Activated CD8-positive, alpha-beta memory T cell treated with anti-CD3 and anti-CD28 coated beads for 48 hours (primary cell): ENCODE measurements at regions not wholly inside any gene's neighbourhood (a gene's known extent, or its start where the extent isn't known, plus 50 kb on each side); places are given as distances from the start of the nearest gene placed in this dataset.
A peak's percentile ranks its signal among the peaks of the same experiment; 100 is the strongest.
"Not testable (repeated sequence)": the region's sequence is repeated elsewhere in the genome, so short reads cannot be mapped to it uniquely, and the experiment has no call there.

ENCODE experiments used
- DNase-seq, 3 experiments: peaks; one replicate each; pipeline ENCODE4 v3.0.0-alpha.2; 2020; ENCODE audit warnings: low read depth in 2 of 3, low spot score in 2 of 3

DNA sequence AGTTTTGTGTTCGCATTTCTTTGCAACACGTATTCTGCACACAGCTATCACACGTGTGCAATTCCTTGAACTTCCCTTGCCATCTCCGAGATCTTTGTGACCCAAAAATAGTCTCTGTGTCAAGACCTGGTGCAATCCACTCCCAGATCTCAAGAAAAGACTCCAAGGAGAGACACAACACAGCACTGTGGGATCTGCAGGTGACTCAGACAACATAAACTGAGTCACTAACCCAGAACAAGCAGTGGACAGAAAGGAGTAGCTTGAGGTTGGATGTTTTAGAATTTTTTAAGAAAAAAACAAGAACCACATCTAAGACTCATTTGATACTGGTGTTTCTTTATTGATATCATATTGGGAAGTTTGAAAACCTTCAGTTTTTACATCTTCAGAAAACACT is 396.9 kb downstream of the AGTPBP1 start:
- no peak for DNase-seq

DNA sequence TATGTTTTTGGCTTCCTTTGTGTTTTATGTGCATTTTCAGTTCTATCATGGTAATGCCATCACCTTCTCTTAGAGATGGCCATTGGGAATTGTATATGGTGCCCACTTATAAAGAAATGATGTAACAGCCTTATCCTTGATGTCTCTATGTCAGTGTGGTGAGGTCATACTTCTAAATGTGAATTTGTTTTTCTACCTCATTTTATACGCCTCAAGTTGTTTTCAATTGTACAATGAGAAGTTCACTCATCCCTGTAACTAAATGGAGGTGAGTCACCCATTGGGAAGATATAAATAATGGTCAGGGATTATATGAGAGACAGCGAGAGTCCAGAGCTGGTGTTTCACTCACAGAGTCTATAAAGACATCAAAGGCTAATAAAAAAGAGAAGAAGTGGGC is 402.4 kb downstream of the AGTPBP1 start:
- DNase-seq: no peak

DNA sequence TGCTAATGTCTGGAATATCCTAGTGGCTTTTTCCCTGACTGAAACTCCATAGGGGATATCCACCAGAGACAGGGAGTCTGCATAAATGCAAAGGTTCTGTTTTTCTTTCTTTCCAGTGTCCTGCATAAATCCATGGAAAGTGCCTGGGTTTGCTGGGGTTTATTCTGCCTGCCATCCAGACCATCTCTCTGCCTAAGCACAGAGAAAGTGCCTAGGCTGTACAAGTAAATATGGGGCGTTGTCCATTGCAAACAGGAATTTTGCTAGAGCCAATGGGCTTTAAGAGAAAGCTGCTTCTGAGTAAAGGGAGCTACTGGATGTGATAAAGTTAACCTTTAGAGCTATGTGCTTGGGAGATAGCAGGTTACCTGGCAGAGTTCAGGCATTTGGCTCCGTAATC is 407.5 kb downstream of the AGTPBP1 start:
- no peak for DNase-seq

DNA sequence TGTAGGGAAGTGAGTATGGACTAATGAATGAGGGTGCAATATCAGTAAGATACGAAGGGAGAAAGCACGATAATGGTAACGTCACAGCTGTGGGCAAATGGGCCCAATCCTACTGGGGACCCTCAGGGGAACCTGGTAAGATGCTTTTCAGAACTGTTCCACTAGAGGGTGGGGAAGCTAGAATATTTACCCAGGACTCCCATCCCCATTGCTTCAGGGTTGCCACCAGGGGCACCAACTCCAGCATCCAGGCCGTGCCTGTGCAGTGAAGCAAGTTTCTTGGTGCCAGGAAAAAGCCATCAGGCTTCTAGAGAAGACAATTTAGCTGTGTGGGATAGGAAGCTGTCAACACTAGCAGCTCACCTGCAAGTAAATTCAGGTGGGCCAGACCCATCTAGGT is 409.3 kb downstream of the AGTPBP1 start:
- no peak for DNase-seq

DNA sequence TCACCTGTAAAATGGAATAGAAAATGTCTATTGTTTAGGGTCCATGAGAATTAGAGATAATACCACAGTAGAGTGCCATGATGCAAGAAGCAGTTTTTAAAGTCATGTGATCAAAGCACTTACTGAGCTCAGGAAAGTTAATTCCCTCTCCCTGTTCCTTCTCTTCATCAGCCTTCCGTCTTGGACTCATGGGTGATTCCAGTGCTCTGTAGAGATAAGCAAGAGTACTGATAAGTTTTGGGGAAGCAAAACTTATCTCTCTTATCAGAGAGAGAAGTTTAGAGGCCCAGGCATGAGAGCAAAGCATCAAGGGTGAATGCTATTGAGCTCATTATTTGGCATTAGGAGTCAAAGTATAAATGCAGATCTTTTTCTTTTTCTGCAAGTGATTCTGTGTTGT is 410.1 kb downstream of the AGTPBP1 start:
- DNase-seq: no peak

DNA sequence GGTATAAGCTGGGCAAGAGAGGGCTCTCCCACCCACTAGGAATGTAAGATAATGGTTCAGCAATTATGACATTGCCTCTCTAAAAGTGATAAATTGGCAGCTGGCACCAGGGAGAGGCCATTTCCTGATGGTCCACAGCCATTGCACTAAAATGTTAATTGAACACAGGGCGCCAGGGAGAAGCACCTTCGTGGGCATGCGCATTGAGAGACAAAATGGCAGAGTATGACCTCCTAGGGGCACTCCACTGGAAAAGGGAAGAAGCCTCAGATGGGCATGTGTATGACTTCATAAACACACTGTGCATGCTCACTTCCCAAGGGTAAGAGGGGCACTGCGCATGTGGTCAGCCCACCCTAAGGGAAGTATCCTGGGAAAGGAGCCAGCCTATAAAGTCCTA is 419.2 kb downstream of the AGTPBP1 start:
- DNase-seq: no peak

DNA sequence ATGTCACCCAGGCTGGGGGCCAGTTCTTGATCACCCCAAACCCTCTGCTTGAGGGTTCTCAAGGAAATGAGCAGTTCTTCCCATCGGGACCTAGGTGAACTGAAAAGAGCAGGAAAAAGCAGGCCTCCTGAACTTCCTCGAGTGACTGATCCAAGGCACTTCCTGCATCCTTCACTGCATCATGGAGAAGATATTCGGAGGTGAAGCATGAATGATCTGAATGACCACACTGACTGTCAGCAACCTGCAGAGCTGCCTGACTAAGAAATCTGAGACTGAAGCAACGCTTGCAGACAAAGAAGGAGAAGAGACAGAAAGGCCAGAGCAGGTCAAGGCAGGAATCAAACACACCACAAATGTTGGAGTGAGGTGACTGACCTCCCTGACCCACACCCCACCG is 420.2 kb downstream of the AGTPBP1 start:
- DNase-seq: no peak

DNA sequence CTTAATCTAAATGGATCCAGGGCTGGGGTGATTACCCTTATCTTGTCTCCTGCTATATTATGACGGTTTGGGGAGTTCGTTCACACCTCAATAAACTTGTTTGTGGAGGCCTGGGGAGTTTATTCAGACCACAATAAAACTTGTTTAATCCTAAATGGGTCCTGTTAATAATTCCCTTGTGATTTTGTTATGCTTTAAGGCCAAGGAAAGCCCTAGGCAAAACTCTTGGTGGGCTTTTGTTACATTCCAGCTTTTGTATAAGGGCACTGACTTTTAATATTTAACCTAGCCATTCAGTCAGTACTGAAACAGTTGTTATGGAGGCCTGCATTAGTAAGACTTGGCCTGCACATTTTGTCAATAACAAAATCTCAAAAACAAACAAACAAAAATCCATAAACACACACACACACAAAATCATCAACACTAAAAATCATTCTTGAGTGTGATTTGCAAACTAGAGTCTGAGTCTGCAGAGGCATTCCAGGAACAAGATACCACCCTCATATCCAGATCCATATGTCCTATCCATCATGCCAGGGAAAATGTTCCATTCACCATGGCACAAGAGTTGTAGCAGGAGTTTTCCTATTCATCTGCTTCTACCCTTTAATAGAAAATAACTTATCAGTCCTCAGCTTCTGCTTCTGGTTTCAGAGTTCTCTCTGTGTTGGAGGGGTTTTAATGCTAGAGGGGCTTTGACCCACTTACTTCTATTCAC is 421.7 kb downstream of the AGTPBP1 start:
- DNase-seq: no peak

DNA sequence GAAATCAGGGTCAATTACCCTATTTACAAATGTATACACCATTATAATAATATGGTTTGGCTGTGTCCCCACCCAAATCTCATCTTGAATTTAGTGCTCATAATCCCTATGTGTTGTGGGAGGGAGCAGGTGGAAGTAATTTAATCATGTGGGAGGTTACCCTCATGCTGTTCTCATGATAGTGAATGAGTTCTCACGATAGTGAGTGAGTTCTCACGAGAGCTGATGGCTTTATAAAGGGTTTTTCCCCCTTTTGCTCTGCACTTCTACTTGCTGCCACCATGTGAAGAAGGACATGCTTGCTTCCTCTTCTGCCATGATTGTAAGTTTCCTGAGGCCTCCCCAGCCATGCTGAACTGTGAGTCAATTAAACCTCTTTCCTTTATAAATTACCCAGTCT is 426.2 kb downstream of the AGTPBP1 start:
- not testable (repeated sequence) for DNase-seq

DNA sequence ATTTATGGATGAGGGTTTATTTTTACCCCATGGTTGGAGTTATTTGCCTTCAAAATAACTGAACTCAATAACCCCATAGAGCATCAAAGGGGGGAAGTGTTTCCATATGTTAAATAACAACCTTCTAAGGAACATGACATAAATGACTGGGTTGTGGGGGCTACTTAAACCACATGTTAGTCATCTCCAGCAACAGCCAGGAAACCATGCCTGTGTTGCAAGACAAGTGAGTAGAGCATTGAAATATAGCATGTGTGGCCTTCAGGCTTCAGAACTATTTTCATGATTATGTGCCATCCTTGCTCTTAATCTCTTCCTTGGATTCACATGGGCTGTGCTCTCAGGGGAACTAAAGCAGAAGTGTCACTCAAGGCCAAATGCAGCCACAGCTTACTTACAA is 431.2 kb downstream of the AGTPBP1 start:
- DNase-seq: no peak

DNA sequence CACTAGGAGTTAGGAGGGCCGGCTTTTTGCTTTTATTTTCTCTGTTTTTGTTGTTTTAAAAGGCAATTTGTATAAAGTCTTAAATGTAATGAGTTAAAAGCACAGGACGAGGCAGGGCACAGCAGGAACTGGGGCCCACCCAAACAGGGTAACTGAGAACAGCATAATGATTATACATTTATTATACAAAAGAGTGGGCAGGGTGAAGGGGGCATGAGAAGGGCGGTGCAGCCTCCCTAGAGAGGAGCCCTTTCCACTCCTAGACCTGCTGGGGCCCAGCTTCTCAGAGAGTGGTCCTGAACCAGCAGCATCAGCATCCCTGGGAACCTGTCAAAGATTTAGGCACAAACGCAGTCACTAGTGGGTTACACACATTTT is 438.0 kb downstream of the AGTPBP1 start:
- DNase-seq: no peak

DNA sequence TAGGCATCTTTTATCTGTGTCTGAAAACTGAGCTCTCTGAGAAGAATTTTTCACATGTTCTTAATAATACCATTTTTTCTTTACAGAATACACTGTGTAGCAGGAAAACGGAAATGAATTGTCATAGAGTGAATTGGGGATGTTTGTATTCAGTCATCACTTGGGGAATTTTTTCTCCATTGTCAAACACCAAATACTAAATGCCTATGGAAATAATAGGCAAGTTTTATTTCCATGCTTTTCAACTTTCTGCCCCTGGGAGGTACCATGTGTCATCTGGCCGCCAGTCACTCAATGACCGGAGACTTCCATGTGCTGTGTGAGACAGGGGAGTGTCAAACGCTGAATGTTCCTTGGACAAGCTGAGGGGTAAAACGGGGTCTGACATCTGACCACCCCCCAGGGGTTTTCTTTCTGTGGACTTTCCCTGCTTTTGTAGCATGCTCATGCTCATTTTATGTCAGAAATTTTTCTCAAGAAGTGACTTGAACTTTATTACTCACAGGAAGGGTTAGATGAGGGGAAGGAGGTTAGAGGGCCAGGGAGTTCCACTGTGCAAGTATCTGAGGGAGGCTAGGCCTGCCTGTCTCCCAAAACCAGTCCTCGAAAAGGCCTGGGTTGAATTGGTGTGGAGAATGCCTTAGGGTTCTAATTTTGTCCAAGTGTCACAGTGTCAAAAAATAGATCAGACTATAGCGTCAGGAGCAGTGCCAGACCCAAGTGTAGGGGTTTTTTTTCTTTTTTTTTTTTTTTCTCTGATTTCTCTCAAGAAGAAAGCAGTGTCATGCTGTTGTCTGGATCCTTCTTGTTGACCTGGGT is 438.6 kb downstream of the AGTPBP1 start:
- no peak for DNase-seq

DNA sequence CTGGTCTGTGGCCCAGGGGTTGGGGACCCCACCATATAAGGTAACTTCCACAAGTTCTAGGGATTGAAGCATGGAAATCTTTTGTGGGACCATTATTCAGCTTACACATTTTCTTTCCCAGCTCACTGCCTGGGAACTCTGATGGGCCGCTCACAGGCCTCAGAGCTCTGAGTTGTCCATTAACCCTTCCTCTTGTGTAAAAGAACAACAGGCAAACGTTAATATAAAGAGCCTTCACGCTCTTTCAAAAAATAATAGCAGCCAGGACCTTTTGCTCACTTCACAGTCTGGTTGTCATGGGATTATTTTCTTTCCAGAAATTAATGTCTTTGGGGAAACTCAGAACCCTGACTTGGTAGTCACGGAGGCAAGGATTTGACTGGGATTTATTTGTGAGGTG is 443.3 kb downstream of the AGTPBP1 start:
- DNase-seq: no peak

DNA sequence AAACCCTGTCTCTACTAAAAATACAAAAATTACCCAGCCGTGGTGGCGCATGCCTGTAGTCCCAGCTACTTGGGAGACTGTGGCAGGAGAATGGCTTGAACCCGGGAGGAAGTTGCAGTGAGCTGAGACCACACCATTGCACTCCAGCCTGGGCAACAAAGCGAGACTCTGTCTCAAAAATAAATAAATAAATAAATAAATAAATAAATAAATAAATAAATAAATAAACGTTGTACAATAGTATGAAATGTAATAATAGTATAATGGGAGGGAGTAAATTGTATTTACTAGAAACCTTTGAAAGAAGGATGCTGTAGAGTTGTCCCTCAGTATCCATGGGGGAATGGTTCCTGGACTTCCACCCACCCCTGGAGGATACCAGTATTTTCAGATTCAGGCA is 446.5 kb downstream of the AGTPBP1 start:
- DNase-seq: not testable (repeated sequence)

DNA sequence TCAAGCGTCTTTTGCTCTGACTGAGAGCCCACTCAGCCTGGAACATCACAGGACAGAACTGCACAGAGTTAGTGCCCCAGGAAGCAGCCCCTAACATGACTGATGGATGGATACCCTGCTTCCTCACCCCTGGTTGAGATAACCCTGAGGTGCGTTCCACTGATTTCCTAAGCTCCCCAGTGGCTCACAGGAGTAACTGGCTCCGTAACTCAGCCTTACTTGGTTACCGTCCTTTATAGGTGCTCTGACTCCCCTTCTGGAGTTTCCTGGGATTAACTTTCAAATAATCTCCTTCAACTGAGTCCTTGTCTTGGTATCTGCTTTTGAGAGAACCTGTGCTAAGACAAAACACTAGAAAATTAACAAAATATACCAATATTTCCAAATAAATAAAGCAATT is 449.5 kb downstream of the AGTPBP1 start:
- DNase-seq: no peak

DNA sequence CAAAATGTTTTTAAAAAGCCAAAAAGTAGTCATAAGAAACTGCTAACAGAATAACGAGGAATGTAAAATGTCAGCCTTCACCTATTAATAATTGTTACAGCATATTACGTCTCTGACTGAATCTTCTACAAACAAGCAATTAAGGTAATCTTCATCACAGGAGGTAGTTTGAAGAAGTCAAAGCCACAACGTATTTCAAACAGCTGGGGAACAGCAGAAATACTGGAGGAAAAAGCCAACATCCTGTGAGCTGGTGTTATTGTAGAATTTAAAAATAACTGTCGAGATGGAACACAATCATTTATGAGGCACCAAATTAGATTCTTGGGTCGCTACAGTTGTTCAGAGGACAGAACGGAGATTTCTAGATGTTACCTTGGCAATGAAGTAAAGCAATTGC is 450.5 kb downstream of the AGTPBP1 start:
- no peak for DNase-seq

DNA sequence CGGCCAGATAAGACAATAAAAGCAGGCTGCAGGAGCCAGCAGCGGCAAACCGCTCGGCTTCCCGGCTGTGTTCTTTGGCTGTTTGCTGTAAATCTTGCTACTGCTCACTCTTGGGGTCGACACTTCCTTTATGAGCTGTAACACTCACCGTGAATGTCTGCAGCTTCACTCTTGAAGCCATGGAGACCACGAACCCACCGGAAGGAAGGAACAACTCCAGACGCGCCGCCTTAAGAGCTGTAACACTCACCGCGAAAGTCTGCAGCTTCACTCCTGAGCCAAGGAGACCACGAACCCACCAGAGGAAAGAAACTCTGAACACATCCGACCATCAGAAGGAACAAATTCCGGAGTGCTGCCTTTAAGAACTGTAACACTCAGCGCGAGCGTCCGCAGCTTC is 451.7 kb downstream of the AGTPBP1 start:
- DNase-seq: peak in 1 of 3 experiments; percentile 15

DNA sequence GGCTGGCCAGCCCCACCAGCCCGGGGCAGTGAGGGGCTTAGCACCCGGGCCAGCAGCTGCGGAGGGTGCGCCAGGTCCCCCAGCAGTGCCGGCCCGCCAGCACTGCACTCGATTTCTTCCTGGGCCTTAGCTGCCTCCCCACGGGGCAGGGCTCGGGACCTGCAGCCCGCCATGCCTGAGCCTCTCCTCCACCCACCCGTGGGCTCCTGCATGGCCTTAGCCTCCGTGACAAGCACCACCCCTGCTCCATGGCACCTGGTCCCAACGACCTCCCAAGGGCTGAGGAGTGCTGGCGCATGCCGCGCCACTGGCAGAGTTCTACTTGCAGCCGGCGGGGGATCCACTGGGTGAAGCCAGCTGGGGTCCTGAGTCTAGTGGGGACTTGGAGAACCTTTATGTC is 452.6 kb downstream of the AGTPBP1 start:
- DNase-seq: no peak

DNA sequence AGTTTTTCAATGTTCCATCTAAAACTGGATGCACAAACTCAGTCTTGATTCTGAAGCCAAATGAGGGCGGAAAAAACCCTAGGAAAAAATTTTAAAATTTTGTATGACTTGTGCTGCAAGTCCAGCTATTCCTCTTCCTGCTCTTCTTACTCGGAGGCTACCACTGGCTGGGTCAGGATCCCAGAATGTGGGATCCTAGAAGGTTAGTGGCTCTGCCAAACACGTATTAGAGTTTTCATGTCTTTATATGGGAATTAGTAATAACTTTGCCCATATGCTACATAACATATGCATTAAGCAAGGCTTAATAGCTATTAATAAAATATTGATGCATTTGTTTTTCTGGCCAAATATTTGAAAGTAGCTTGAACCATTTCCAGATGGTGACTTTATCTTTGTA is 458.3 kb downstream of the AGTPBP1 start:
- DNase-seq: no peak

DNA sequence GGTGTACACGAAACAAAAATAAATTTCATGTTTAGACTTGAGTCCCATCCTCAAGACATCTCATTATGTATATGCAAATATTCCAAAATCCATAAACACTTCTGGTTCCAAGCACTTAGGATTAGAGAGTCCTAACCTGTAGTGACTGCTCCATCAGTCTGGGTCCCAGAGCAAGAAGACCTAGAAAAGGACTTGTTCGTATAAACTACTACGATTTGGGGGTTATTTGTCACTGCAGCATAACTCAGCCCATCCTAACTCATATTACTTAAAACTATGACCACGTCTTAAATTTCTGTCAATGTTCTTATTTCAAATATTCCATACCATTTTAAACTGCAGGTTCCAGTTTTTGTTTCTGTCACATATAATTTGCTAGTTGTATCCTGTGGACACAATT is 463.0 kb downstream of the AGTPBP1 start:
- no peak for DNase-seq

DNA sequence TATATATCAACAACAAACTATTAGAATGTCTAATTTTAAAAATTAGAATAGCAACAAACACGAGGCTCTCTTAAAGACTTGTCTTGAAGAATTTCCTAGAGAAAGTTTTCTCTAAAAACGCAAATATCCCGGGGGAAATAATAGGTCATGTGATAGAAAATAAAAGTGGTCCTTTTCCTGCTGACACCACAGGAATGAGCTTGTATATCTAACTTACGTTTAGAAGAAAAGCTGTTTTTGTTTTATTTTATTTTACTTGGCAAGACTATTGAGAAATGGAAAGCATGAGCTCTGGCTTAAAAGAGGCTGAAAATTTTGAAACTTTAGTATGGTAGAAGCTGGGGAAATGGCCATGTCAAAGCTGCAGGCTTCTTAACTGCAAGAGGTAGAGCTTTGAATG is 465.0 kb downstream of the AGTPBP1 start:
- no peak for DNase-seq

DNA sequence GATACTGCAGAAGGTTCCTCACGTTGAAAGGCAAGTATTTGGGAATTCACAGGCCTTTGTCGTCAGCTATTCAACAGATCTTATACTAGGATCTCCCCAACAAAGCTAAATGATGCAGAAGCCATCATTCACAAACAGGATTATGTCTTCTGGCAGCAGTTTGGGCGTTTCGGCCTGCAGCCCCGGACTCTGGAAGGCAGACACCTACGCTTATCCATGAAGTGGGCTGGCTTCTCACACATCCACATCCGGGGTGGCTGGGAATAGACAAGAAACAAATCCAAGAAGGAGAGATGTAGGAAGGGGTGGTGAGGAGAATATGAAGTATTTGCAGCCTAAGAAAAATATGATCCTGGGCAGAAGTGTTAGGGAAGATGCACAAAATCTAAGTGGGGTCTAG is 471.9 kb downstream of the AGTPBP1 start:
- DNase-seq: no peak

DNA sequence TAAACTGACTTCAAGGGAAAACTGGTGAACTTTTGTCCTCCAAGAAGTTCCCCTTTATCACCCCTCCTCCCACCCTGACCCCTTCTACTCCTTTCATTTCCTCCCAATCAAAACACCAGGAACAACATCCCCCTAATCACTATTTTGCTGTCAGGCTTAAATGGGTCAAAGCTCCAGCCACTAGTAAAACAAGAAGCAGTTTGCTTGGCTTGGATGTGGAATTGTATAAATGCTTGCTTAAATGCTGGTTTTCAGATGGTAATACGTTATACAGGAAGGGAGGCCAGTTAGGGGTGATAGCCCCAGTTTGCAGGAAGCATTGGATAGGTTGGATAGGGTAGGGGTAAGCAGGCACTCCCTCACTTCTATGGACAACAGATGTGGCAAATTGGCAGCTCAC is 473.6 kb downstream of the AGTPBP1 start:
- DNase-seq: no peak
